Esophagus squamous epithelium (tissue), 5 donors: ENCODE measurements at regions not wholly inside any gene's neighbourhood (a gene's known extent, or its start where the extent isn't known, plus 50 kb on each side); places are given as distances from the start of the nearest gene placed in this dataset.

Source experiments
- DNase-seq: peaks from one replicate; lab custom pipeline; 2025; lab: John Stamatoyannopoulos, UW
- H3K27ac ChIP-seq, 4 donors: fragments of 200-600 bp; sonication (generic); one replicate each; pipeline ENCODE4 v1.5.1; 2016 to 2019; ENCODE audit warnings: mild to moderate bottlenecking in 1 of 4
- H3K27me3 ChIP-seq, 4 donors: fragments of 200-600 bp; sonication (generic); 1 replicate in 3 of 4; 2 replicates in 1 of 4; pipeline versions ENCODE4 v1.5.1 to v1.6.0; 2017 to 2021; ENCODE audit warnings: antibody characterized with exemption in 1 of 4
- H3K36me3 ChIP-seq, 3 donors: fragments of 200-600 bp; sonication (generic); one replicate each; pipeline ENCODE4 v1.5.1; 2016 to 2019
- H3K4me1 ChIP-seq, 3 donors: fragments of 200-600 bp; sonication (generic); one replicate each; pipeline ENCODE4 v1.5.1; 2017 to 2019
- H3K4me3 ChIP-seq, 4 donors: fragments of 200-600 bp; sonication (generic); 1 replicate in 3 of 4; 2 replicates in 1 of 4; pipeline ENCODE4 v1.5.1; 2016 to 2019; ENCODE audit warnings: mild to moderate bottlenecking in 2 of 4, moderate library complexity in 1 of 4
- H3K9me3 ChIP-seq, 3 donors: fragments of 200-600 bp; sonication (generic); one replicate each; pipeline ENCODE4 v1.5.1; 2016 to 2019
- CTCF ChIP-seq, 6 experiments: fragments of 450-650 bp in 4 of 6; fragments of 200-600 bp in 2 of 6; sonication (generic) in 2 of 6; IDR thresholded peaks; one replicate each; pipeline ENCODE4 v1.5.1; 2016 to 2019; ENCODE audit warnings: antibody characterized with exemption in 6 of 6, mild to moderate bottlenecking in 4 of 6, moderate library complexity in 4 of 6
- POLR2A ChIP-seq, 4 donors: fragments of 450-650 bp; IDR thresholded peaks; one replicate each; pipeline ENCODE4 v1.6.1; 2017; ENCODE audit warnings: antibody characterized with exemption in 4 of 4, mild to moderate bottlenecking in 4 of 4, moderate library complexity in 3 of 4
- WGBS, 2 donors: methylation state at CpG; one replicate each; pipeline ENCODE4 v1.1.5; 2018; 5-methylcytosine and 5-hydroxymethylcytosine counted together
- intact Hi-C: fragments of 100-400 bp; cut with DNase I; formaldehyde crosslinking; loops from one replicate; pipeline ENCODE4 v1.15.0; 2022
- donor health status: DM: yes; HTN: yes; CAD: no.

- Histone ChIP-seq H3K36me3 (no peaks in the 10 kb centered on the region), H3K27me3 (no peaks in the 10 kb centered on the region), H3K4me1 (no peaks in the 10 kb centered on the region), H3K4me3 (no peak overlapping the region), H3K9me3 (no peaks in the 10 kb centered on the region), H3K27ac (no peak overlapping the region)
- intact Hi-C loops = no loop called here
- DNase-seq = no peak
- no peak for TF ChIP-seq CTCF (IDR thresholded peaks at IDR 0.05)
- TF ChIP-seq POLR2A (IDR thresholded peaks at IDR 0.05) = no peak
- 62 to 68% methylated on average over 4 of the region's 4 CpGs for WGBS, 2 donors
These were observed 343.7 kb upstream of the KCNN2 start for GRCh38 chr5:114018186-114018585.

GRCh38 chr5:114038756-114039155, 323.1 kb upstream of the KCNN2 start:
- no peak overlapping the region for H3K4me3 ChIP-seq
- peaks cover 0 to 7% (median 0%) of the 10 kb centered on the region in 4 donors for H3K27me3 ChIP-seq
- H3K36me3 ChIP-seq = no peaks in the 10 kb centered on the region
- intact Hi-C loops = no loop called here
- H3K4me1 ChIP-seq = no peaks in the 10 kb centered on the region
- TF ChIP-seq POLR2A (IDR thresholded peaks at IDR 0.05) (no peak), CTCF (IDR thresholded peaks at IDR 0.05) (no peak)
- DNase-seq = no peak
- H3K27ac ChIP-seq = no peak overlapping the region
- H3K9me3 ChIP-seq = no peaks in the 10 kb centered on the region
- 50 to 100% methylated on average over 1 of the region's 2 CpGs for WGBS, 2 donors

- no peak for DNase-seq
- H3K27ac ChIP-seq = no peak overlapping the region
- H3K9me3 ChIP-seq = no peaks in the 10 kb centered on the region
- no peaks in the 10 kb centered on the region for H3K36me3 ChIP-seq
- WGBS, 2 donors = 27 to 39% methylated on average over 2 of the region's 2 CpGs
- intact Hi-C loops = no loop called here
- H3K4me1 ChIP-seq = peaks cover 0 to 8% (median 0%) of the 10 kb centered on the region in 3 donors
- H3K27me3 ChIP-seq = peaks cover 0 to 21% (median 5%) of the 10 kb centered on the region in 4 donors
- TF ChIP-seq POLR2A (IDR thresholded peaks at IDR 0.05) (no peak), CTCF (IDR thresholded peaks at IDR 0.05) (no peak)
- H3K4me3 ChIP-seq = no peak overlapping the region
These were observed 311.8 kb upstream of the KCNN2 start for GRCh38 chr5:114050087-114050486.

- DNase-seq = no peak
- Histone ChIP-seq H3K9me3 (no peaks in the 10 kb centered on the region), H3K4me3 (no peak overlapping the region), H3K27me3 (peaks cover 0 to 48% (median 5%) of the 10 kb centered on the region in 4 donors), H3K27ac (no peak overlapping the region), H3K4me1 (peaks cover 0 to 22% (median 8%) of the 10 kb centered on the region in 3 donors), H3K36me3 (no peaks in the 10 kb centered on the region)
- WGBS, 2 donors = 81 to 94% methylated on average over 4 of the region's 4 CpGs
- intact Hi-C loops = no loop called here
- TF ChIP-seq POLR2A (IDR thresholded peaks at IDR 0.05) (no peak), CTCF (IDR thresholded peaks at IDR 0.05) (no peak)
These were observed 308.5 kb upstream of the KCNN2 start for GRCh38 chr5:114053372-114053771.

GRCh38 chr5:114054594-114054993, 307.3 kb upstream of the KCNN2 start:
- intact Hi-C loops = no loop called here
- Histone ChIP-seq H3K27ac (no peak overlapping the region), H3K4me1 (peaks cover 0 to 22% (median 8%) of the 10 kb centered on the region in 3 donors), H3K9me3 (no peaks in the 10 kb centered on the region), H3K27me3 (peaks cover 0 to 53% (median 5%) of the 10 kb centered on the region in 4 donors), H3K36me3 (no peaks in the 10 kb centered on the region), H3K4me3 (no peak overlapping the region)
- no peak for DNase-seq
- TF ChIP-seq CTCF (IDR thresholded peaks at IDR 0.05) (no peak), POLR2A (IDR thresholded peaks at IDR 0.05) (no peak)
- 61% methylated on average over 3 of the region's 3 CpGs for WGBS, 2 donors
